ENCODE measurements at regions not wholly inside any gene's neighbourhood (a gene's known extent, or its start where the extent isn't known, plus 50 kb on each side); places are given as distances from the start of the nearest gene placed in this dataset.

DNA sequence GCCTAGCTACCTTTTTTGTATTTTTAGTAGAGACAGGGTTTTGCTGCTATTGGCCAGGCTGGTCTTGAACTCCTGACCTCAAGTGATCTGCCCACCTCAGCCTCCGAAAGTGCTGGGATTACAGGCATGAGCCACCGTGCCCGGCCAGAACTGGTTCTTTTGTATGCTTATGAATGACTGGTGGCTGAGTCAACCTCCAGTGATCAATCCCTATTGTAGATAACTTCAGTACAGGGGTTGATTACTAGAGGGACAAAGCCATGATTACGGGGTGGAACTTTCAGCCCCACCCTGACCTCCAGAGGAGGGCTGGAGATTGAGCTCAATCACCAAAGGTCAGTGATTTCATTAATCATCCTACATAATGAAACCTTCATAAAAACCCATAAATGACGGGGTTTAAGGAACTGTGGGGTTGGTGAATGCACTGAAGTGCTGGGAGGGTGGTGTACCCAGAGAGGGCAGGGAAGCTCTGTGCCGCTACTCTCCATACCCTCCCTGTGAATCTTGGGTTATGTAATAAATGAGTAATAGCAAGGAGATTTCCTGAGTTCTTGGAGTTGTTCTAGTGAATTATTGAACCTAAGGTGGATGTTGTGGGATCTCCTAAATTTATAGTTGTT, 281.8 kb upstream of the CXCR4 start:
- no peak for TF ChIP-seq TAF1 (IDR thresholded peaks at IDR 0.05; ENCODE audit: borderline replicate concordance, insufficient read depth, low read length)
- TF ChIP-seq SIN3A (IDR thresholded peaks at IDR 0.05; ENCODE audit: borderline replicate concordance, insufficient read depth, low read length), result no peak
- TF ChIP-seq, protein P1, sequence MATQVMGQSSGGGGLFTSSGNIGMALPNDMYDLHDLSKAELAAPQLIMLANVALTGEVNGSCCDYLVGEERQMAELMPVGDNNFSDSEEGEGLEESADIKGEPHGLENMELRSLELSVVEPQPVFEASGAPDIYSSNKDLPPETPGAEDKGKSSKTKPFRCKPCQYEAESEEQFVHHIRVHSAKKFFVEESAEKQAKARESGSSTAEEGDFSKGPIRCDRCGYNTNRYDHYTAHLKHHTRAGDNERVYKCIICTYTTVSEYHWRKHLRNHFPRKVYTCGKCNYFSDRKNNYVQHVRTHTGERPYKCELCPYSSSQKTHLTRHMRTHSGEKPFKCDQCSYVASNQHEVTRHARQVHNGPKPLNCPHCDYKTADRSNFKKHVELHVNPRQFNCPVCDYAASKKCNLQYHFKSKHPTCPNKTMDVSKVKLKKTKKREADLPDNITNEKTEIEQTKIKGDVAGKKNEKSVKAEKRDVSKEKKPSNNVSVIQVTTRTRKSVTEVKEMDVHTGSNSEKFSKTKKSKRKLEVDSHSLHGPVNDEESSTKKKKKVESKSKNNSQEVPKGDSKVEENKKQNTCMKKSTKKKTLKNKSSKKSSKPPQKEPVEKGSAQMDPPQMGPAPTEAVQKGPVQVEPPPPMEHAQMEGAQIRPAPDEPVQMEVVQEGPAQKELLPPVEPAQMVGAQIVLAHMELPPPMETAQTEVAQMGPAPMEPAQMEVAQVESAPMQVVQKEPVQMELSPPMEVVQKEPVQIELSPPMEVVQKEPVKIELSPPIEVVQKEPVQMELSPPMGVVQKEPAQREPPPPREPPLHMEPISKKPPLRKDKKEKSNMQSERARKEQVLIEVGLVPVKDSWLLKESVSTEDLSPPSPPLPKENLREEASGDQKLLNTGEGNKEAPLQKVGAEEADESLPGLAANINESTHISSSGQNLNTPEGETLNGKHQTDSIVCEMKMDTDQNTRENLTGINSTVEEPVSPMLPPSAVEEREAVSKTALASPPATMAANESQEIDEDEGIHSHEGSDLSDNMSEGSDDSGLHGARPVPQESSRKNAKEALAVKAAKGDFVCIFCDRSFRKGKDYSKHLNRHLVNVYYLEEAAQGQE (IDR thresholded peaks at IDR 0.05; ENCODE audit: insufficient read depth in 1 of 2, low read depth in 2 of 2, low read length in 2 of 2), result no peak
- no peak for TF ChIP-seq POLR2AphosphoS5 (IDR thresholded peaks at IDR 0.05; ENCODE audit: low read depth, low read length)
- no peak for TF ChIP-seq FOXP2 (optimal IDR thresholded peaks at IDR 0.05; ENCODE audit: borderline replicate concordance, extremely low read depth, extremely low read length, insufficient read depth)

DNA sequence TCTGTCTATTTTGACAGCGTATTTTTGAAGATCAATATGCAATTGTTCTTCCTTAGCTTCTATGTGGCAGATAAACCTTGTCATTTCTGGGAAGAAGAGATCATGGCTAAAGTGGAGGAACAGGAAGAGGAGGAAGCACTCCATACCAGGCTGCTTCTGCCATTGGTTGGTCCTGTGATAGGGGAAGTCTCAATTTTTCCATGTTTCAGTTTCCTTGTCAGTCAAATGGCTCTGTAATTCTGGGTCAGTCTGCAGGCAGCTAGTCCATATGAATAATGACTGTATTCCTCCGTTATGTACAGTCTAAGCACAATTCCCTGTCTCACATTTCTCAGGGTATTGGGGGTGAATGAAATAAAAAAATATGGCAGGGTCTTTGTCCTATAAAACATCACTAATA, 277.6 kb upstream of the CXCR4 start:
- TF ChIP-seq, protein P1 (IDR thresholded peaks at IDR 0.05; ENCODE audit: insufficient read depth in 1 of 2, low read depth in 2 of 2, low read length in 2 of 2), result no peak
- TF ChIP-seq POLR2AphosphoS5 (IDR thresholded peaks at IDR 0.05; ENCODE audit: low read depth, low read length), result no peak

DNA sequence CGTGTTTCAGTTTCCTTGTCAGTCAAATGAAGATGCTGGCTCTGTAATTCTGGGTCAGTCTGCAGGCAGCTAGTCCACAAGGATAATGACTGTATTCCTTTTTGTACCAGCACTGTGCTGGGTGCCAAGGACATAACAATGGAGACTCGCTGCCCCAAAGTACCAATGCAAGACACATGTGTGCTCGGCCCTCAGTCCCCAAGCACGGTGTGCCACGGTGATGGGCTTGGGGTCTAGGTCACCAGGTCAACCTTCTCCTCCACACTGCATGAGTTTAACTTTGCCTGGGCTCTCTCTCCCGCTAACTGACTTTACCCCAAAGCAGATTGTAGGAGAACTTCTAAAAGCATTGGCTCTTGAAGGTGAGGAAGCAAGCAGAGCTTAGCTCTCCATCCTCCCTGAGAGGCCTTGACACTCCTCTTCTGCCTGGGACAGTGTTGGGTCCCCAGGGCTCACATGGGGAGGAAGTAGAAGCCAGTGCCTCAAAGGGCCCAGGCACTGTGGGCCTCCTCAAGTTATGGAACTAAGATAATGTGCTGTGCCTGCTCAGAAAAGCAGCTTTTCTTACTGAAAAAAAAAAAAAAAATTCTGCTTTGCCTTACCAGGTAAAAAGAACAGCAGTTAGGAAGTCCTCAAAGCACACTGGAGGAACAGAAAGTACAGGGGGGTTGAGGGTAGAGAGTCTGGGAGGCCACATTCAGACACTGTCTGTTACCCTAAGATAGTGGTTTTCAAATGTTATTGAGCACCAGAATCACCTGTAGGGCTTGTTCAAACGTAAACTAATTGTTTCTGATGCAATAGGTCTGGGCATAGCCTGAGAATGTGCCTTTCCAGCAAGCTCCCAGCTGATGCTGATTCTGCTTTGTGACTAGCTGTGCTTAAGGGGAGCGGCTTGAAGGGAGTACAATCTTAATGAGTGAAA, 276.4 kb upstream of the CXCR4 start:
- TF ChIP-seq FOXP2 (optimal IDR thresholded peaks at IDR 0.05; ENCODE audit: borderline replicate concordance, extremely low read depth, extremely low read length, insufficient read depth), result no peak
- no peak for TF ChIP-seq SIN3A (IDR thresholded peaks at IDR 0.05; ENCODE audit: borderline replicate concordance, insufficient read depth, low read length)
- TF ChIP-seq TAF1 (IDR thresholded peaks at IDR 0.05; ENCODE audit: borderline replicate concordance, insufficient read depth, low read length), result no peak
- TF ChIP-seq POLR2AphosphoS5 (IDR thresholded peaks at IDR 0.05; ENCODE audit: low read depth, low read length), result no peak
- TF ChIP-seq, protein P1 (IDR thresholded peaks at IDR 0.05; ENCODE audit: insufficient read depth in 1 of 2, low read depth in 2 of 2, low read length in 2 of 2), result no peak

DNA sequence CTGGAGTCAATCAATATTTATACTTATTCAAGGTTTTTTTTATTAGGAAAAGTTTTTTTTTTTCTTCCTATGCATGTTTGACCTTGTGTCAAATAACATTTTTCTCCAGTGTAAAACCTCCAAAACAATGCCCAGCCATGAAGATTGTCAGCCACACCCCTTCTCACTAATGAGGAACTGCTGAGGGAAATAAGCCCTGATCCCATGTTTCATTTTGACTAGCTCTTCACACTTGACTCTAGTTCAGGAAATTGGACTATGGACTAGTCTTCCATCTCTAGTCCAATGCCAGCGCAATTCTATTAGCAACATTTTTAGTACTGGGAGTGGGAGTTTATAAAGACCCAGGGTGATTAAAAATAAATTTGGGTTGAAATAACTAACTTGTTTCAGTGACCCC, 275.6 kb upstream of the CXCR4 start:
- TF ChIP-seq SIN3A (IDR thresholded peaks at IDR 0.05; ENCODE audit: borderline replicate concordance, insufficient read depth, low read length) (no peak), TAF1 (IDR thresholded peaks at IDR 0.05; ENCODE audit: borderline replicate concordance, insufficient read depth, low read length) (no peak), POLR2AphosphoS5 (IDR thresholded peaks at IDR 0.05; ENCODE audit: low read depth, low read length) (no peak), FOXP2 (optimal IDR thresholded peaks at IDR 0.05; ENCODE audit: borderline replicate concordance, extremely low read depth, extremely low read length, insufficient read depth) (no peak)
- TF ChIP-seq, protein P1 (IDR thresholded peaks at IDR 0.05; ENCODE audit: insufficient read depth in 1 of 2, low read depth in 2 of 2, low read length in 2 of 2), result no peak
